ENCODE measurements at regions not wholly inside any gene's neighbourhood (a gene's known extent, or its start where the extent isn't known, plus 50 kb on each side); places are given as distances from the start of the nearest gene placed in this dataset.

GRCh38 chr10:23899166-23899565 lies 309.8 kb upstream of the KIAA1217 start:
- DNase-seq = no peak
- H3K9me3 ChIP-seq = no peaks in the 10 kb centered on the region

GRCh38 chr10:23910291-23910690 lies 298.6 kb upstream of the KIAA1217 start:
- intact Hi-C loops (cut with DNase I; ENCODE audit: low total_unique reads) = no loop called here
- DNase-seq (no peak), ATAC-seq (no peak)
- H3K27me3 ChIP-seq = no peaks in the 10 kb centered on the region
- in situ Hi-C loops (cut with MboI; ENCODE audit: low sequenced_read_pairs in 4 of 4) = no loop called here
- no peak for TF ChIP-seq CTCF (IDR thresholded peaks at IDR 0.05 in 4 of 5, conservative IDR thresholded peaks at IDR 0.05 in 1 of 5)
- TF ChIP-seq POLR2A (IDR thresholded peaks at IDR 0.05) = no peak
- no peaks in the 10 kb centered on the region for H3K36me3 ChIP-seq
- H3K4me1 ChIP-seq = no peaks in the 10 kb centered on the region
- no peak overlapping the region for H3K4me3 ChIP-seq
- H3K27ac ChIP-seq = no peak overlapping the region
- H3K9me3 ChIP-seq = no peaks in the 10 kb centered on the region

More at GRCh38 chr10:23899166-23899565, 309.8 kb upstream of the KIAA1217 start:
- no peak overlapping the region for H3K27ac ChIP-seq
- in situ Hi-C loops (cut with MboI; ENCODE audit: low sequenced_read_pairs in 4 of 4) (no loop called here), intact Hi-C loops (cut with DNase I; ENCODE audit: low total_unique reads) (no loop called here)
- H3K27me3 ChIP-seq = no peaks in the 10 kb centered on the region
- no peak for TF ChIP-seq POLR2A (IDR thresholded peaks at IDR 0.05)
- no peak for TF ChIP-seq CTCF (IDR thresholded peaks at IDR 0.05 in 4 of 5, conservative IDR thresholded peaks at IDR 0.05 in 1 of 5)
- no peaks in the 10 kb centered on the region for H3K4me1 ChIP-seq
- no peaks in the 10 kb centered on the region for H3K36me3 ChIP-seq
- no peak for ATAC-seq
- H3K4me3 ChIP-seq = no peak overlapping the region

GRCh38 chr10:23912884-23913404 lies 296.0 kb upstream of the KIAA1217 start:
- intact Hi-C loops (cut with DNase I; ENCODE audit: low total_unique reads) = no loop called here
- no peak for TF ChIP-seq CTCF (IDR thresholded peaks at IDR 0.05 in 4 of 5, conservative IDR thresholded peaks at IDR 0.05 in 1 of 5)
- TF ChIP-seq POLR2A (IDR thresholded peaks at IDR 0.05) = no peak
- in situ Hi-C loops (cut with MboI; ENCODE audit: low sequenced_read_pairs in 4 of 4) = no loop called here
- Histone ChIP-seq H3K27ac (no peak overlapping the region), H3K36me3 (no peaks in the 10 kb centered on the region), H3K9me3 (no peaks in the 10 kb centered on the region), H3K4me1 (peaks cover 0 to 5% of the 10 kb centered on the region in 2 donors), H3K27me3 (no peaks in the 10 kb centered on the region), H3K4me3 (no peak overlapping the region)
- no peak for ATAC-seq
- no peak for DNase-seq

- in situ Hi-C loops (cut with MboI; ENCODE audit: low sequenced_read_pairs in 4 of 4) = no loop called here
- H3K4me3 ChIP-seq = no peak overlapping the region
- peaks cover 0 to 5% of the 10 kb centered on the region in 2 donors for H3K4me1 ChIP-seq
- DNase-seq (no peak), ATAC-seq (no peak)
- H3K27me3 ChIP-seq = no peaks in the 10 kb centered on the region
- H3K36me3 ChIP-seq = no peaks in the 10 kb centered on the region
- no peak overlapping the region for H3K27ac ChIP-seq
- intact Hi-C loops (cut with DNase I; ENCODE audit: low total_unique reads) = no loop called here
- no peaks in the 10 kb centered on the region for H3K9me3 ChIP-seq
- TF ChIP-seq POLR2A (IDR thresholded peaks at IDR 0.05) (no peak), CTCF (IDR thresholded peaks at IDR 0.05 in 4 of 5, conservative IDR thresholded peaks at IDR 0.05 in 1 of 5) (no peak)
These were observed 294.3 kb upstream of the KIAA1217 start for GRCh38 chr10:23914641-23915040.

- Histone ChIP-seq H3K36me3 (no peaks in the 10 kb centered on the region), H3K27ac (no peak overlapping the region), H3K9me3 (no peaks in the 10 kb centered on the region), H3K4me3 (no peak overlapping the region), H3K4me1 (peaks cover 0 to 5% of the 10 kb centered on the region in 2 donors), H3K27me3 (no peaks in the 10 kb centered on the region)
- intact Hi-C loops (cut with DNase I; ENCODE audit: low total_unique reads) (no loop called here), in situ Hi-C loops (cut with MboI; ENCODE audit: low sequenced_read_pairs in 4 of 4) (no loop called here)
- DNase-seq (no peak), ATAC-seq (no peak)
- TF ChIP-seq CTCF (IDR thresholded peaks at IDR 0.05 in 4 of 5, conservative IDR thresholded peaks at IDR 0.05 in 1 of 5) (no peak), POLR2A (IDR thresholded peaks at IDR 0.05) (no peak)
These were observed 291.6 kb upstream of the KIAA1217 start for GRCh38 chr10:23917251-23917840.

Data from gastrocnemius medialis (tissue), 4 donors.